PFSK-1 (cell line): ENCODE measurements at regions not wholly inside any gene's neighbourhood (a gene's known extent, or its start where the extent isn't known, plus 50 kb on each side); places are given as distances from the start of the nearest gene placed in this dataset.

ENCODE experiments used
- FOXP2 ChIP-seq: optimal IDR thresholded peaks from 2 replicates; pipeline ENCODE3; 2011; ENCODE audit warnings: borderline replicate concordance, control low read depth, inconsistent platforms; ENCODE audit not compliant: insufficient read depth; ENCODE audit errors: extremely low read length, extremely low read depth
- REST ChIP-seq, 2 experiments: IDR thresholded peaks; 2 replicates each; pipeline versions ENCODE4 v1.6.1 to v1.8.0; 2011 to 2012; ENCODE audit warnings: low read depth in 2 of 2, low read length in 2 of 2, control low read depth in 1 of 2, inconsistent platforms in 1 of 2, mild to moderate bottlenecking in 1 of 2, moderate library complexity in 1 of 2; ENCODE audit not compliant: insufficient read depth in 1 of 2
- SIN3A ChIP-seq: IDR thresholded peaks from 2 replicates; pipeline ENCODE4 v1.6.1; 2012; ENCODE audit warnings: mild to moderate bottlenecking, low read length, moderate library complexity, borderline replicate concordance; ENCODE audit not compliant: insufficient read depth
- TAF1 ChIP-seq: IDR thresholded peaks from 2 replicates; pipeline ENCODE4 v1.6.1; 2012; ENCODE audit warnings: low read length, control low read depth, borderline replicate concordance; ENCODE audit not compliant: insufficient read depth

GRCh38 chr13:97101912-97102708, 107.8 kb upstream of the OXGR1 start:
- no peak for TF ChIP-seq TAF1
- TF ChIP-seq REST (IDR thresholded peaks at IDR 0.05; ENCODE audit: insufficient read depth in 1 of 2, low read depth in 2 of 2, low read length in 2 of 2) = no peak
- TF ChIP-seq FOXP2 = no peak
- no peak for TF ChIP-seq SIN3A
